ENCODE measurements at regions not wholly inside any gene's neighbourhood (a gene's known extent, or its start where the extent isn't known, plus 50 kb on each side); places are given as distances from the start of the nearest gene placed in this dataset.
A peak's percentile ranks its signal among the peaks of the same experiment; 100 is the strongest.

- no peak overlapping the region for H3K4me3 ChIP-seq (ENCODE audit: low read depth, low read length)
- DNase-seq (ENCODE audit: low read depth): peak; percentile 94
Measured at GRCh38 chr19:31223740-31224534, 125.3 kb downstream of the TSHZ3 start.

GRCh38 chr19:31220540-31220939 lies 128.7 kb downstream of the TSHZ3 start:
- no peak overlapping the region for H3K4me3 ChIP-seq (ENCODE audit: low read depth, low read length)
- DNase-seq (ENCODE audit: low read depth): no peak

GRCh38 chr19:31214997-31215396 lies 134.2 kb downstream of the TSHZ3 start:
- no peak for DNase-seq (ENCODE audit: low read depth)
- H3K4me3 ChIP-seq (ENCODE audit: low read depth, low read length): no peak overlapping the region

GRCh38 chr19:31214086-31214485 lies 135.2 kb downstream of the TSHZ3 start:
- no peak overlapping the region for H3K4me3 ChIP-seq (ENCODE audit: low read depth, low read length)
- peak; percentile 99 for DNase-seq (ENCODE audit: low read depth)

- H3K4me3 ChIP-seq (ENCODE audit: low read depth, low read length): no peak overlapping the region
- no peak for DNase-seq (ENCODE audit: low read depth)
Measured at GRCh38 chr19:31211088-31211487, 138.1 kb downstream of the TSHZ3 start.

- no peak overlapping the region for H3K4me3 ChIP-seq (ENCODE audit: low read depth, low read length)
- DNase-seq (ENCODE audit: low read depth): no peak
Measured at GRCh38 chr19:31205887-31206518, 143.2 kb downstream of the TSHZ3 start.

GRCh38 chr19:31204115-31204514 lies 145.1 kb downstream of the TSHZ3 start:
- no peak overlapping the region for H3K4me3 ChIP-seq (ENCODE audit: low read depth, low read length)

GRCh38 chr19:31185261-31185660 lies 164.0 kb downstream of the TSHZ3 start:
- no peak for DNase-seq (ENCODE audit: low read depth)
- H3K4me3 ChIP-seq (ENCODE audit: low read depth, low read length): no peak overlapping the region

More at GRCh38 chr19:31204115-31204514, 145.1 kb downstream of the TSHZ3 start:
- no peak for DNase-seq (ENCODE audit: low read depth)

GRCh38 chr19:31181535-31181934 lies 167.7 kb downstream of the TSHZ3 start:
- no peak overlapping the region for H3K4me3 ChIP-seq (ENCODE audit: low read depth, low read length)
- no peak for DNase-seq (ENCODE audit: low read depth)

GRCh38 chr19:31180907-31181306 lies 168.3 kb downstream of the TSHZ3 start:
- no peak overlapping the region for H3K4me3 ChIP-seq (ENCODE audit: low read depth, low read length)
- no peak for DNase-seq (ENCODE audit: low read depth)

GRCh38 chr19:31179471-31179852 lies 169.8 kb downstream of the TSHZ3 start:
- DNase-seq (ENCODE audit: low read depth): no peak
- H3K4me3 ChIP-seq (ENCODE audit: low read depth, low read length): no peak overlapping the region

GRCh38 chr19:31178833-31179470 lies 170.3 kb downstream of the TSHZ3 start:
- H3K4me3 ChIP-seq (ENCODE audit: low read depth, low read length): no peak overlapping the region
- DNase-seq (ENCODE audit: low read depth): no peak

GRCh38 chr19:31177246-31177645 lies 172.0 kb downstream of the TSHZ3 start:
- no peak for DNase-seq (ENCODE audit: low read depth)

GRCh38 chr19:31175564-31176348 lies 173.5 kb downstream of the TSHZ3 start:
- no peak for DNase-seq (ENCODE audit: low read depth)
- H3K4me3 ChIP-seq (ENCODE audit: low read depth, low read length): no peak overlapping the region

More at GRCh38 chr19:31177246-31177645, 172.0 kb downstream of the TSHZ3 start:
- H3K4me3 ChIP-seq (ENCODE audit: low read depth, low read length): no peak overlapping the region

- no peak for DNase-seq (ENCODE audit: low read depth)
- no peak overlapping the region for H3K4me3 ChIP-seq (ENCODE audit: low read depth, low read length)
Measured at GRCh38 chr19:31174948-31175347, 174.3 kb downstream of the TSHZ3 start.

- no peak overlapping the region for H3K4me3 ChIP-seq (ENCODE audit: low read depth, low read length)
- DNase-seq (ENCODE audit: low read depth): no peak
Measured at GRCh38 chr19:31173991-31174390, 175.2 kb downstream of the TSHZ3 start.

GRCh38 chr19:31171936-31172335 lies 177.3 kb downstream of the TSHZ3 start:
- H3K4me3 ChIP-seq (ENCODE audit: low read depth, low read length): no peak overlapping the region
- no peak for DNase-seq (ENCODE audit: low read depth)

- DNase-seq (ENCODE audit: low read depth): no peak
- H3K4me3 ChIP-seq (ENCODE audit: low read depth, low read length): no peak overlapping the region
Measured at GRCh38 chr19:31170046-31170445, 179.2 kb downstream of the TSHZ3 start.

- H3K4me3 ChIP-seq (ENCODE audit: low read depth, low read length): no peak overlapping the region
- no peak for DNase-seq (ENCODE audit: low read depth)
Measured at GRCh38 chr19:31168106-31168625, 181.1 kb downstream of the TSHZ3 start.

GRCh38 chr19:31167690-31168089 lies 181.5 kb downstream of the TSHZ3 start:
- DNase-seq (ENCODE audit: low read depth): no peak
- no peak overlapping the region for H3K4me3 ChIP-seq (ENCODE audit: low read depth, low read length)
